ENCODE measurements at regions not wholly inside any gene's neighbourhood (a gene's known extent, or its start where the extent isn't known, plus 50 kb on each side); places are given as distances from the start of the nearest gene placed in this dataset.

DNA sequence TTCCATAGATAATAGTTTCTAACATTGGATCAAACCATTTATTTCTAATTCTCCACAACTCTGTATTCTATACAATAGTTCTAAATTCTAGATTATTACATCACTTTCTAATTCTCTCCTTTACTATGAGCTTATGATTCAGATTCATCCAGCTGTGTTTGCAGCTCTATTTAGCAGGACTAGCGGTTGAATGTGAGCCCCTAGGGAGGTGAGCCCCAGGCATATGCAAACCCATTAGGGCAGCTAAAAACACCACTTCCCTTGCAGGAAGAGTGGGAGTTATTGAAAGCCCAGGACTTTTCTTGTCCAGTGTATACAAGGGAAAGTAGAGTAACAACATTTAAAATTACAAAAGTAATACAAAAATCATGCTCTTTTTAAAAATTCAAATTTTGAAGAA, 56.9 kb downstream of the KRTAP19-8 start:
- H2AFZ ChIP-seq (ENCODE audit: low read depth, low read length), result no peak overlapping the region
- ATAC-seq (no peak), FAIRE-seq (no peak), DNase-seq (ENCODE audit: extremely low read depth in 1 of 4, low spot score in 3 of 4) (no peak)
- BruUV-seq (replicated peaks), result no TSS peak
- H3K79me2 ChIP-seq (ENCODE audit: control insufficient read depth, insufficient read depth, low read length), result no peaks in the 10 kb centered on the region
- no peaks in the 10 kb centered on the region for H3K4me1 ChIP-seq (replicated peaks in 1 of 2; ENCODE audit: control insufficient read depth in 2 of 2, insufficient read depth in 2 of 2, low read length in 2 of 2)
- intact Hi-C loops (cut with micrococcal nuclease), result no loop called here
- H3K9me1 ChIP-seq (ENCODE audit: control insufficient read depth, insufficient read depth, low read length), result no peaks in the 10 kb centered on the region
- H3K4me3 ChIP-seq, result no peak overlapping the region
- H3K27me3 ChIP-seq (ENCODE audit: control insufficient read depth in 2 of 2, insufficient read depth in 2 of 2, low read length in 2 of 2), result no peaks in the 10 kb centered on the region
- H3K4me2 ChIP-seq (ENCODE audit: insufficient read depth, low read length), result no peak overlapping the region
- CTCF ChIA-PET (ENCODE audit: low intra/inter-chr PET ratio), result no interaction called here
- no peaks in the 10 kb centered on the region for H4K20me1 ChIP-seq (replicated peaks; ENCODE audit: control insufficient read depth, insufficient read depth, low read length)
- no peak for TF ChIP-seq ZBED1 (IDR thresholded peaks at IDR 0.05)
- TF ChIP-seq DNMT1 (IDR thresholded peaks at IDR 0.05), result no peak
- no peak for TF ChIP-seq MECOM (CRISPR knock-in tag; IDR thresholded peaks at IDR 0.05)
- TF ChIP-seq ZNF3 (CRISPR knock-in tag; IDR thresholded peaks at IDR 0.05), result no peak
- no peak for TF ChIP-seq ZNF707 (CRISPR knock-in tag; conservative IDR thresholded peaks at IDR 0.05)
- TF ChIP-seq KDM1A (IDR thresholded peaks at IDR 0.05), result no peak
- TF ChIP-seq HCFC1 (IDR thresholded peaks at IDR 0.05; ENCODE audit: low read depth, low read length), result no peak
- TF ChIP-seq, protein P1, sequence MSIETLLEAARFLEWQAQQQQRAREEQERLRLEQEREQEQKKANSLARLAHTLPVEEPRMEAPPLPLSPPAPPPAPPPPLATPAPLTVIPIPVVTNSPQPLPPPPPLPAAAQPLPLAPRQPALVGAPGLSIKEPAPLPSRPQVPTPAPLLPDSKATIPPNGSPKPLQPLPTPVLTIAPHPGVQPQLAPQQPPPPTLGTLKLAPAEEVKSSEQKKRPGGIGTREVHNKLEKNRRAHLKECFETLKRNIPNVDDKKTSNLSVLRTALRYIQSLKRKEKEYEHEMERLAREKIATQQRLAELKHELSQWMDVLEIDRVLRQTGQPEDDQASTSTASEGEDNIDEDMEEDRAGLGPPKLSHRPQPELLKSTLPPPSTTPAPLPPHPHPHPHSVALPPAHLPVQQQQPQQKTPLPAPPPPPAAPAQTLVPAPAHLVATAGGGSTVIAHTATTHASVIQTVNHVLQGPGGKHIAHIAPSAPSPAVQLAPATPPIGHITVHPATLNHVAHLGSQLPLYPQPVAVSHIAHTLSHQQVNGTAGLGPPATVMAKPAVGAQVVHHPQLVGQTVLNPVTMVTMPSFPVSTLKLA (conservative IDR thresholded peaks at IDR 0.05), result no peak
- POLR2A ChIA-PET, result no interaction called here
- no peak overlapping the region for H3K9ac ChIP-seq (ENCODE audit: insufficient read depth in 1 of 2, low read depth in 2 of 2, low read length in 2 of 2)
- no peak overlapping the region for H3K27ac ChIP-seq (ENCODE audit: extremely low read depth, low read depth, low read length)
- in situ Hi-C loops (cut with MboI), result no loop called here
- no peaks in the 10 kb centered on the region for H3K36me3 ChIP-seq (ENCODE audit: control insufficient read depth, insufficient read depth, low read length)
- 0% methylated on average over 1 of the region's 1 CpG for WGBS (ENCODE audit: insufficient coverage, low coverage, missing lambda C conversion rate)
- no peaks in the 10 kb centered on the region for H3K9me3 ChIP-seq (replicated peaks; ENCODE audit: control insufficient read depth, insufficient read depth, low read depth, low read length)
